ENCODE measurements at regions not wholly inside any gene's neighbourhood (a gene's known extent, or its start where the extent isn't known, plus 50 kb on each side); places are given as distances from the start of the nearest gene placed in this dataset.

DNA sequence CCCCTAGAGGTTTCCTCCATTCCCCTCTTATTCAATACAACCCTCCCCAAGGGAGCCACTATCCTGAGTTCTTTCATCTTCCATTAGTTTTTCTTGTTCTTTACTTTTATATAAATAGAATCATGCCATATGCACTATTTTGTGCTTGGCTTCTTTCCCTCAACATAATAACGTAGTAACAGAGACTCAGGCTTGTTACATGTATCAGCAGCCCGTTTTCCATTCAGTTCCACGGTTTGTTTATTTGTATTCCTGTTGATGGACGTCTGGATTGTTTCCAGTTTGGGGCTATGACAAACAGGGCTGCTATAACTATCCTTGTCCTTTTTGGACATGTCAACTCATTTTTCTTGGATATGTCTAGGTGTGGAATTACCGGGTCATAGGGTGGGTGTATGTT, 264.4 kb upstream of the MKI67 start:
- no peak for TF ChIP-seq EHMT2 (IDR thresholded peaks at IDR 0.05; ENCODE audit: borderline replicate concordance, low read depth, low read length)
- no peak for TF ChIP-seq POLR2AphosphoS5 (IDR thresholded peaks at IDR 0.05; ENCODE audit: low read depth, low read length)
- TF ChIP-seq, protein P1, sequence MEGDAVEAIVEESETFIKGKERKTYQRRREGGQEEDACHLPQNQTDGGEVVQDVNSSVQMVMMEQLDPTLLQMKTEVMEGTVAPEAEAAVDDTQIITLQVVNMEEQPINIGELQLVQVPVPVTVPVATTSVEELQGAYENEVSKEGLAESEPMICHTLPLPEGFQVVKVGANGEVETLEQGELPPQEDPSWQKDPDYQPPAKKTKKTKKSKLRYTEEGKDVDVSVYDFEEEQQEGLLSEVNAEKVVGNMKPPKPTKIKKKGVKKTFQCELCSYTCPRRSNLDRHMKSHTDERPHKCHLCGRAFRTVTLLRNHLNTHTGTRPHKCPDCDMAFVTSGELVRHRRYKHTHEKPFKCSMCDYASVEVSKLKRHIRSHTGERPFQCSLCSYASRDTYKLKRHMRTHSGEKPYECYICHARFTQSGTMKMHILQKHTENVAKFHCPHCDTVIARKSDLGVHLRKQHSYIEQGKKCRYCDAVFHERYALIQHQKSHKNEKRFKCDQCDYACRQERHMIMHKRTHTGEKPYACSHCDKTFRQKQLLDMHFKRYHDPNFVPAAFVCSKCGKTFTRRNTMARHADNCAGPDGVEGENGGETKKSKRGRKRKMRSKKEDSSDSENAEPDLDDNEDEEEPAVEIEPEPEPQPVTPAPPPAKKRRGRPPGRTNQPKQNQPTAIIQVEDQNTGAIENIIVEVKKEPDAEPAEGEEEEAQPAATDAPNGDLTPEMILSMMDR (CRISPR knock-in tag; IDR thresholded peaks at IDR 0.05), result no peak
- TF ChIP-seq, protein P2, sequence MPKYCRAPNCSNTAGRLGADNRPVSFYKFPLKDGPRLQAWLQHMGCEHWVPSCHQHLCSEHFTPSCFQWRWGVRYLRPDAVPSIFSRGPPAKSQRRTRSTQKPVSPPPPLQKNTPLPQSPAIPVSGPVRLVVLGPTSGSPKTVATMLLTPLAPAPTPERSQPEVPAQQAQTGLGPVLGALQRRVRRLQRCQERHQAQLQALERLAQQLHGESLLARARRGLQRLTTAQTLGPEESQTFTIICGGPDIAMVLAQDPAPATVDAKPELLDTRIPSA (CRISPR knock-in tag; IDR thresholded peaks at IDR 0.05; ENCODE audit: borderline replicate concordance), result no peak
- no peak for TF ChIP-seq CEBPB (IDR thresholded peaks at IDR 0.05; ENCODE audit: borderline replicate concordance, low read depth, low read length)
- TF ChIP-seq FLYWCH1 (CRISPR knock-in tag; IDR thresholded peaks at IDR 0.05), result no peak
- TF ChIP-seq, protein P3, sequence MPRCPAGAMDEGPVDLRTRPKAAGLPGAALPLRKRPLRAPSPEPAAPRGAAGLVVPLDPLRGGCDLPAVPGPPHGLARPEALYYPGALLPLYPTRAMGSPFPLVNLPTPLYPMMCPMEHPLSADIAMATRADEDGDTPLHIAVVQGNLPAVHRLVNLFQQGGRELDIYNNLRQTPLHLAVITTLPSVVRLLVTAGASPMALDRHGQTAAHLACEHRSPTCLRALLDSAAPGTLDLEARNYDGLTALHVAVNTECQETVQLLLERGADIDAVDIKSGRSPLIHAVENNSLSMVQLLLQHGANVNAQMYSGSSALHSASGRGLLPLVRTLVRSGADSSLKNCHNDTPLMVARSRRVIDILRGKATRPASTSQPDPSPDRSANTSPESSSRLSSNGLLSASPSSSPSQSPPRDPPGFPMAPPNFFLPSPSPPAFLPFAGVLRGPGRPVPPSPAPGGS (CRISPR knock-in tag; IDR thresholded peaks at IDR 0.05), result no peak

All from HepG2 (cell line).